ENCODE measurements at regions not wholly inside any gene's neighbourhood (a gene's known extent, or its start where the extent isn't known, plus 50 kb on each side); places are given as distances from the start of the nearest gene placed in this dataset.

GRCh38 chr15:91783451-91783850, 70.1 kb upstream of the SLCO3A1 start:
- H3K4me1 ChIP-seq, result no peaks in the 10 kb centered on the region
- H3K4me1 Mint-ChIP-seq (ENCODE audit: low read depth, unreplicated experiment), result no peaks in the 10 kb centered on the region
- no peaks in the 10 kb centered on the region; the same call in 1 of the 2 replicates for H3K27me3 ChIP-seq (replicated peaks; ENCODE audit: control insufficient read depth, insufficient read depth, low read length)
- intact Hi-C loops (cut with micrococcal nuclease; ENCODE audit: unreplicated experiment), result no loop called here
- H3K36me3 ChIP-seq (ENCODE audit: control insufficient read depth, insufficient read depth, low read length), result no peaks in the 10 kb centered on the region
- H3K4me3 Mint-ChIP-seq (ENCODE audit: unreplicated experiment), result no peak overlapping the region
- TF ChIP-seq, protein P1, sequence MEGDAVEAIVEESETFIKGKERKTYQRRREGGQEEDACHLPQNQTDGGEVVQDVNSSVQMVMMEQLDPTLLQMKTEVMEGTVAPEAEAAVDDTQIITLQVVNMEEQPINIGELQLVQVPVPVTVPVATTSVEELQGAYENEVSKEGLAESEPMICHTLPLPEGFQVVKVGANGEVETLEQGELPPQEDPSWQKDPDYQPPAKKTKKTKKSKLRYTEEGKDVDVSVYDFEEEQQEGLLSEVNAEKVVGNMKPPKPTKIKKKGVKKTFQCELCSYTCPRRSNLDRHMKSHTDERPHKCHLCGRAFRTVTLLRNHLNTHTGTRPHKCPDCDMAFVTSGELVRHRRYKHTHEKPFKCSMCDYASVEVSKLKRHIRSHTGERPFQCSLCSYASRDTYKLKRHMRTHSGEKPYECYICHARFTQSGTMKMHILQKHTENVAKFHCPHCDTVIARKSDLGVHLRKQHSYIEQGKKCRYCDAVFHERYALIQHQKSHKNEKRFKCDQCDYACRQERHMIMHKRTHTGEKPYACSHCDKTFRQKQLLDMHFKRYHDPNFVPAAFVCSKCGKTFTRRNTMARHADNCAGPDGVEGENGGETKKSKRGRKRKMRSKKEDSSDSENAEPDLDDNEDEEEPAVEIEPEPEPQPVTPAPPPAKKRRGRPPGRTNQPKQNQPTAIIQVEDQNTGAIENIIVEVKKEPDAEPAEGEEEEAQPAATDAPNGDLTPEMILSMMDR (IDR thresholded peaks at IDR 0.05; ENCODE audit: insufficient read depth in 1 of 2, low read depth in 1 of 2, low read length in 1 of 2, severe bottlenecking in 1 of 2, unreplicated experiment in 1 of 2), result no peak
- CTCF ChIA-PET, result no interaction called here
- H3K4me3 ChIP-seq (ENCODE audit: low read depth, low read length), result no peak overlapping the region
- peaks cover 14% of the 10 kb centered on the region for H3K27me3 Mint-ChIP-seq (ENCODE audit: insufficient read depth, unreplicated experiment)
- no peak overlapping the region for H3K27ac Mint-ChIP-seq (ENCODE audit: unreplicated experiment)
- H3K9me3 Mint-ChIP-seq (ENCODE audit: unreplicated experiment), result no peaks in the 10 kb centered on the region
- no peaks in the 10 kb centered on the region for H3K9me3 ChIP-seq
- POLR2A ChIA-PET, result no interaction called here
- no peak for DNase-seq
- BruUV-seq (replicated peaks), result no TSS peak
- H3K36me3 Mint-ChIP-seq (ENCODE audit: insufficient read depth, unreplicated experiment), result no peaks in the 10 kb centered on the region

- BruUV-seq (replicated peaks), result no TSS peak
- no peak overlapping the region for H3K4me3 Mint-ChIP-seq (ENCODE audit: unreplicated experiment)
- no peaks in the 10 kb centered on the region; the same call in 1 of the 2 replicates for H3K27me3 ChIP-seq (replicated peaks; ENCODE audit: control insufficient read depth, insufficient read depth, low read length)
- DNase-seq, result no peak
- CTCF ChIA-PET, result no interaction called here
- no peak overlapping the region for H3K4me3 ChIP-seq (ENCODE audit: low read depth, low read length)
- H3K9me3 Mint-ChIP-seq (ENCODE audit: unreplicated experiment), result no peaks in the 10 kb centered on the region
- H3K9me3 ChIP-seq, result no peaks in the 10 kb centered on the region
- H3K36me3 Mint-ChIP-seq (ENCODE audit: insufficient read depth, unreplicated experiment), result no peaks in the 10 kb centered on the region
- intact Hi-C loops (cut with micrococcal nuclease; ENCODE audit: unreplicated experiment), result no loop called here
- H3K4me1 ChIP-seq, result no peaks in the 10 kb centered on the region
- peaks cover 15% of the 10 kb centered on the region for H3K27me3 Mint-ChIP-seq (ENCODE audit: insufficient read depth, unreplicated experiment)
- H3K36me3 ChIP-seq (ENCODE audit: control insufficient read depth, insufficient read depth, low read length), result no peaks in the 10 kb centered on the region
- H3K27ac Mint-ChIP-seq (ENCODE audit: unreplicated experiment), result no peak overlapping the region
- H3K4me1 Mint-ChIP-seq (ENCODE audit: low read depth, unreplicated experiment), result no peaks in the 10 kb centered on the region
- POLR2A ChIA-PET, result no interaction called here
- TF ChIP-seq, protein P1 (IDR thresholded peaks at IDR 0.05; ENCODE audit: insufficient read depth in 1 of 2, low read depth in 1 of 2, low read length in 1 of 2, severe bottlenecking in 1 of 2, unreplicated experiment in 1 of 2), result no peak
Measured at GRCh38 chr15:91784973-91785709, 68.4 kb upstream of the SLCO3A1 start.

GRCh38 chr15:91787198-91787597, 66.3 kb upstream of the SLCO3A1 start:
- no peaks in the 10 kb centered on the region for H3K36me3 Mint-ChIP-seq (ENCODE audit: insufficient read depth, unreplicated experiment)
- H3K27me3 Mint-ChIP-seq (ENCODE audit: insufficient read depth, unreplicated experiment), result peaks cover 13% of the 10 kb centered on the region
- intact Hi-C loops (cut with micrococcal nuclease; ENCODE audit: unreplicated experiment), result no loop called here
- no peak overlapping the region for H3K4me3 ChIP-seq (ENCODE audit: low read depth, low read length)
- no peaks in the 10 kb centered on the region for H3K4me1 Mint-ChIP-seq (ENCODE audit: low read depth, unreplicated experiment)
- no peak overlapping the region for H3K27ac Mint-ChIP-seq (ENCODE audit: unreplicated experiment)
- H3K4me1 ChIP-seq, result no peaks in the 10 kb centered on the region
- no TSS peak for BruUV-seq (replicated peaks)
- no peaks in the 10 kb centered on the region; the same call in 1 of the 2 replicates for H3K27me3 ChIP-seq (replicated peaks; ENCODE audit: control insufficient read depth, insufficient read depth, low read length)
- no peak for DNase-seq
- no peak overlapping the region for H3K4me3 Mint-ChIP-seq (ENCODE audit: unreplicated experiment)
- TF ChIP-seq, protein P1 (IDR thresholded peaks at IDR 0.05; ENCODE audit: insufficient read depth in 1 of 2, low read depth in 1 of 2, low read length in 1 of 2, severe bottlenecking in 1 of 2, unreplicated experiment in 1 of 2), result no peak
- H3K9me3 ChIP-seq, result no peaks in the 10 kb centered on the region
- H3K36me3 ChIP-seq (ENCODE audit: control insufficient read depth, insufficient read depth, low read length), result no peaks in the 10 kb centered on the region
- ChIA-PET CTCF (no interaction called here), POLR2A (no interaction called here)
- H3K9me3 Mint-ChIP-seq (ENCODE audit: unreplicated experiment), result no peaks in the 10 kb centered on the region
